Cardiac fibroblast (primary cell): ENCODE measurements at regions not wholly inside any gene's neighbourhood (a gene's known extent, or its start where the extent isn't known, plus 50 kb on each side); places are given as distances from the start of the nearest gene placed in this dataset.

Experiments used
- DNase-seq, 2 donors: peaks; one replicate each; pipeline versions ENCODE4 v3.0.0 to v3.0.0-alpha.2; 2010; ENCODE audit warnings: low read depth in 2 of 2
- H3K4me3 ChIP-seq, 2 donors: replicated peaks in 1 of 2; 1 replicate in 1 of 2; 2 replicates in 1 of 2; pipeline ENCODE4 v1.5.1; 2011; ENCODE audit warnings: low read depth in 2 of 2, low read length in 2 of 2, mild to moderate bottlenecking in 2 of 2, moderate library complexity in 1 of 2
- CTCF ChIP-seq: IDR thresholded peaks from one replicate; pipeline ENCODE4 v1.5.1; 2011; ENCODE audit warnings: low read depth, mild to moderate bottlenecking, low read length, inconsistent platforms

- TF ChIP-seq CTCF = no peak
- no peak overlapping the region for H3K4me3 ChIP-seq
- DNase-seq = peak; percentile 96 to 98
Measured at GRCh38 chr6:47168180-47168579, 126.0 kb upstream of the ADGRF1 start.

GRCh38 chr6:47165918-47166317, 123.8 kb upstream of the ADGRF1 start:
- no peak for TF ChIP-seq CTCF
- H3K4me3 ChIP-seq = no peak overlapping the region
- peak in 1 of 2 donors; percentile 35 for DNase-seq

GRCh38 chr6:47164877-47165276, 122.7 kb upstream of the ADGRF1 start:
- TF ChIP-seq CTCF = no peak
- H3K4me3 ChIP-seq = no peak overlapping the region
- DNase-seq = no peak

GRCh38 chr6:47163536-47163935, 121.4 kb upstream of the ADGRF1 start:
- DNase-seq = no peak
- TF ChIP-seq CTCF = no peak
- H3K4me3 ChIP-seq = no peak overlapping the region

- H3K4me3 ChIP-seq = no peak overlapping the region
- no peak for DNase-seq
- no peak for TF ChIP-seq CTCF
Measured at GRCh38 chr6:47162793-47163192, 120.7 kb upstream of the ADGRF1 start.

- DNase-seq = no peak
- no peak for TF ChIP-seq CTCF
Measured at GRCh38 chr6:47162231-47162630, 120.1 kb upstream of the ADGRF1 start.

GRCh38 chr6:47161176-47161687, 119.1 kb upstream of the ADGRF1 start:
- TF ChIP-seq CTCF = no peak
- peak; percentile 62 to 69 for DNase-seq
- no peak overlapping the region for H3K4me3 ChIP-seq

More at GRCh38 chr6:47162231-47162630, 120.1 kb upstream of the ADGRF1 start:
- no peak overlapping the region for H3K4me3 ChIP-seq
